ENCODE measurements at regions not wholly inside any gene's neighbourhood (a gene's known extent, or its start where the extent isn't known, plus 50 kb on each side); places are given as distances from the start of the nearest gene placed in this dataset.

- TF ChIP-seq GATA2 (IDR thresholded peaks at IDR 0.05; ENCODE audit: low read depth, low read length), result no peak
- no peak for TF ChIP-seq GATA3 (IDR thresholded peaks at IDR 0.05; ENCODE audit: low read depth, low read length)
Measured at GRCh38 chr5:54754878-54755277, 230.5 kb downstream of the ESM1 start.
